ENCODE measurements at regions not wholly inside any gene's neighbourhood (a gene's known extent, or its start where the extent isn't known, plus 50 kb on each side); places are given as distances from the start of the nearest gene placed in this dataset.

DNA sequence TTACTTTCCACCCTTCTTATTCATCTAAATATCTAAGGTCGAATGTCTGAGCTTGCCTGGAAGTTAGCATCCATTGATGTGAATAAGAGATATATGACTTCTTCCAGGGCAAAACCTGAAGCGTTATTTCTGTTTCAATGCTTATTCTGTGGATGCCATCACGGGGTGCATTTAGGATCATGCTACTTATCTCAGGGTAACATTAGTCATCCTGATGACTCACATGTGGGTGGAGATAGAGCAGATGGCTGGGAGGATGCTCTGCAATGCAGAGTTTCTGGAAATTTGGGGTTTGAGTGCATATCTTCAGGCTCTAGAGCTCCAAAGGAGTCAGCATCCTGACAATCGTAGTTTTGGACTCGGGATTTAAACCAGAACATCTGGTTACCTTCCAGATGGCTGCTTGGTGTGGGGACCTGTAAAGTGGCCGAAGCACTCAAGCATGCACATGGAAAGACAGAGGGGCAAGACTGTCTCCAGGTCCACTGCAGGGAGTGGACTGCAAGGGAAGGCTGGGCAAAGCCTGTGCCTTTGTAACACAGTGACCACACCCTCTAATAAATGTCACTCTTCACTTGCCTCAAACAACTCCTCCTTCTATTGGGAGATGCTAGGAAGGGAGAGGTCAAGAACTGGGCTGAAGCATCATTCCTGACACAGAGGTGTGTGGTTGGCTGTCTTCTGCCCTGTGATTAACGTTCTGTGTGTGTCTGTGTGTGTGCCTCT lies 175.2 kb upstream of the SALL1 start:
- peaks cover 28% of the 10 kb centered on the region for H3K36me3 Mint-ChIP-seq (ENCODE audit: low read depth)
- no peak overlapping the region for H3K27ac Mint-ChIP-seq
- H3K36me3 ChIP-seq (ENCODE audit: insufficient read depth), result no peaks in the 10 kb centered on the region
- ATAC-seq, result no peak
- no peaks in the 10 kb centered on the region for H3K4me1 Mint-ChIP-seq
- H3K4me3 ChIP-seq, result no peak overlapping the region
- DNase-seq (ENCODE audit: low spot score), result no peak
- peaks cover 4% of the 10 kb centered on the region for H3K27me3 Mint-ChIP-seq (ENCODE audit: insufficient read depth, low read depth, poor library complexity)
- peaks cover 5% of the 10 kb centered on the region; the same call in 1 of the 2 replicates for H3K9me2 ChIP-seq (ENCODE audit: insufficient read depth)
- no peaks in the 10 kb centered on the region for H3K79me2 ChIP-seq (replicated peaks; ENCODE audit: insufficient read depth)
- no peaks in the 10 kb centered on the region for H4K20me1 ChIP-seq (replicated peaks; ENCODE audit: insufficient read depth)
- H3K4me3 Mint-ChIP-seq, result no peak overlapping the region
- H3K9me3 Mint-ChIP-seq, result peaks cover 28% of the 10 kb centered on the region
- no peaks in the 10 kb centered on the region for H3F3A ChIP-seq (replicated peaks; ENCODE audit: low read depth)
- no peak overlapping the region for H2AFZ ChIP-seq
- H3K27ac ChIP-seq (ENCODE audit: low read depth), result no peak overlapping the region
- no peaks in the 10 kb centered on the region for H3K27me3 ChIP-seq (ENCODE audit: insufficient read depth)
- H3K4me1 ChIP-seq (ENCODE audit: insufficient read depth), result no peaks in the 10 kb centered on the region
- H3K4me2 ChIP-seq, result no peak overlapping the region
- TF ChIP-seq, protein P1, sequence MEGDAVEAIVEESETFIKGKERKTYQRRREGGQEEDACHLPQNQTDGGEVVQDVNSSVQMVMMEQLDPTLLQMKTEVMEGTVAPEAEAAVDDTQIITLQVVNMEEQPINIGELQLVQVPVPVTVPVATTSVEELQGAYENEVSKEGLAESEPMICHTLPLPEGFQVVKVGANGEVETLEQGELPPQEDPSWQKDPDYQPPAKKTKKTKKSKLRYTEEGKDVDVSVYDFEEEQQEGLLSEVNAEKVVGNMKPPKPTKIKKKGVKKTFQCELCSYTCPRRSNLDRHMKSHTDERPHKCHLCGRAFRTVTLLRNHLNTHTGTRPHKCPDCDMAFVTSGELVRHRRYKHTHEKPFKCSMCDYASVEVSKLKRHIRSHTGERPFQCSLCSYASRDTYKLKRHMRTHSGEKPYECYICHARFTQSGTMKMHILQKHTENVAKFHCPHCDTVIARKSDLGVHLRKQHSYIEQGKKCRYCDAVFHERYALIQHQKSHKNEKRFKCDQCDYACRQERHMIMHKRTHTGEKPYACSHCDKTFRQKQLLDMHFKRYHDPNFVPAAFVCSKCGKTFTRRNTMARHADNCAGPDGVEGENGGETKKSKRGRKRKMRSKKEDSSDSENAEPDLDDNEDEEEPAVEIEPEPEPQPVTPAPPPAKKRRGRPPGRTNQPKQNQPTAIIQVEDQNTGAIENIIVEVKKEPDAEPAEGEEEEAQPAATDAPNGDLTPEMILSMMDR (conservative IDR thresholded peaks at IDR 0.05; ENCODE audit: low read depth in 2 of 2), result no peak
- no peak for TF ChIP-seq EZH2 (IDR thresholded peaks at IDR 0.05; ENCODE audit: low read depth, unreplicated experiment)
- no peak for TF ChIP-seq ZNF114 (CRISPR knock-in tag; IDR thresholded peaks at IDR 0.05)
- TF ChIP-seq, protein P2, sequence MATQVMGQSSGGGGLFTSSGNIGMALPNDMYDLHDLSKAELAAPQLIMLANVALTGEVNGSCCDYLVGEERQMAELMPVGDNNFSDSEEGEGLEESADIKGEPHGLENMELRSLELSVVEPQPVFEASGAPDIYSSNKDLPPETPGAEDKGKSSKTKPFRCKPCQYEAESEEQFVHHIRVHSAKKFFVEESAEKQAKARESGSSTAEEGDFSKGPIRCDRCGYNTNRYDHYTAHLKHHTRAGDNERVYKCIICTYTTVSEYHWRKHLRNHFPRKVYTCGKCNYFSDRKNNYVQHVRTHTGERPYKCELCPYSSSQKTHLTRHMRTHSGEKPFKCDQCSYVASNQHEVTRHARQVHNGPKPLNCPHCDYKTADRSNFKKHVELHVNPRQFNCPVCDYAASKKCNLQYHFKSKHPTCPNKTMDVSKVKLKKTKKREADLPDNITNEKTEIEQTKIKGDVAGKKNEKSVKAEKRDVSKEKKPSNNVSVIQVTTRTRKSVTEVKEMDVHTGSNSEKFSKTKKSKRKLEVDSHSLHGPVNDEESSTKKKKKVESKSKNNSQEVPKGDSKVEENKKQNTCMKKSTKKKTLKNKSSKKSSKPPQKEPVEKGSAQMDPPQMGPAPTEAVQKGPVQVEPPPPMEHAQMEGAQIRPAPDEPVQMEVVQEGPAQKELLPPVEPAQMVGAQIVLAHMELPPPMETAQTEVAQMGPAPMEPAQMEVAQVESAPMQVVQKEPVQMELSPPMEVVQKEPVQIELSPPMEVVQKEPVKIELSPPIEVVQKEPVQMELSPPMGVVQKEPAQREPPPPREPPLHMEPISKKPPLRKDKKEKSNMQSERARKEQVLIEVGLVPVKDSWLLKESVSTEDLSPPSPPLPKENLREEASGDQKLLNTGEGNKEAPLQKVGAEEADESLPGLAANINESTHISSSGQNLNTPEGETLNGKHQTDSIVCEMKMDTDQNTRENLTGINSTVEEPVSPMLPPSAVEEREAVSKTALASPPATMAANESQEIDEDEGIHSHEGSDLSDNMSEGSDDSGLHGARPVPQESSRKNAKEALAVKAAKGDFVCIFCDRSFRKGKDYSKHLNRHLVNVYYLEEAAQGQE (IDR thresholded peaks at IDR 0.05; ENCODE audit: unreplicated experiment), result no peak
- TF ChIP-seq POLR2AphosphoS5 (IDR thresholded peaks at IDR 0.05; ENCODE audit: low read depth), result no peak
- TF ChIP-seq ZNF331 (CRISPR knock-in tag; IDR thresholded peaks at IDR 0.05; ENCODE audit: low read depth), result no peak
- TF ChIP-seq NANOG (IDR thresholded peaks at IDR 0.05; ENCODE audit: borderline replicate concordance), result no peak
- TF ChIP-seq JUNB (IDR thresholded peaks at IDR 0.05; ENCODE audit: unreplicated experiment), result no peak

DNA sequence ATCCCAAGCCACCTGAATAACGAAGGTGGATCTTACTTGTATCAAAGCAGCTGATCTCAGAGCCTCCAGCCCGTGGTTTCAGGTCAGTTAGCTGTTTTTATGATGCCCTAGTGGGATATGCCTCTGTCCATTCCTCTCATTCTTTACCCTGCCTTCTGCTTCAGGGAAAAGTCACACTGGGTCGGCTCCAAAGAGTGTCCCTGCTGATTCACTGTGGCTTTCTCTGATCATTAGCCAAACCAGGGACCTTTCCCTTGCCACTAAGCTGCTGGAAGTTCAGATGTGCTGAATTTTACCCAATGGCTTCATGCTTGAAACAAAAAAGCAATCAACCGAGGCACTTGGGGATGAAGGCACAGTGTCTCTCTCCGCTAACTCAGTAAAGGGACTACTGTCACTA lies 170.2 kb upstream of the SALL1 start:
- no peak overlapping the region for H3K4me3 ChIP-seq
- H3K4me1 Mint-ChIP-seq, result no peaks in the 10 kb centered on the region
- no peaks in the 10 kb centered on the region for H3F3A ChIP-seq (replicated peaks; ENCODE audit: low read depth)
- no peak overlapping the region for H3K27ac Mint-ChIP-seq
- no peak overlapping the region for H3K27ac ChIP-seq (ENCODE audit: low read depth)
- H3K36me3 ChIP-seq (ENCODE audit: insufficient read depth), result no peaks in the 10 kb centered on the region
- peaks cover 15% of the 10 kb centered on the region for H3K9me2 ChIP-seq (ENCODE audit: insufficient read depth)
- DNase-seq (ENCODE audit: low spot score) (no peak), ATAC-seq (no peak)
- no peaks in the 10 kb centered on the region for H3K36me3 Mint-ChIP-seq (ENCODE audit: low read depth)
- no peaks in the 10 kb centered on the region; the same call in 2 of the 3 replicates for H3K9me3 Mint-ChIP-seq
- H3K27me3 ChIP-seq (ENCODE audit: insufficient read depth), result no peaks in the 10 kb centered on the region
- H3K4me2 ChIP-seq, result no peak overlapping the region
- no peaks in the 10 kb centered on the region for H3K4me1 ChIP-seq (ENCODE audit: insufficient read depth)
- H2AFZ ChIP-seq, result no peak overlapping the region
- no peak overlapping the region for H3K4me3 Mint-ChIP-seq
- H3K79me2 ChIP-seq (replicated peaks; ENCODE audit: insufficient read depth), result no peaks in the 10 kb centered on the region
- no peaks in the 10 kb centered on the region for H3K27me3 Mint-ChIP-seq (ENCODE audit: insufficient read depth, low read depth, poor library complexity)
- H4K20me1 ChIP-seq (replicated peaks; ENCODE audit: insufficient read depth), result no peaks in the 10 kb centered on the region
- TF ChIP-seq POLR2AphosphoS5 (IDR thresholded peaks at IDR 0.05; ENCODE audit: low read depth) (no peak), EZH2 (IDR thresholded peaks at IDR 0.05; ENCODE audit: low read depth, unreplicated experiment) (no peak), CREB1 (CRISPR knock-in tag; IDR thresholded peaks at IDR 0.05; ENCODE audit: low read depth) (no peak), ZNF331 (CRISPR knock-in tag; IDR thresholded peaks at IDR 0.05; ENCODE audit: low read depth) (no peak)
- TF ChIP-seq, protein P2 (IDR thresholded peaks at IDR 0.05; ENCODE audit: unreplicated experiment), result no peak
